Uterus (tissue), 3 donors: ENCODE measurements at regions not wholly inside any gene's neighbourhood (a gene's known extent, or its start where the extent isn't known, plus 50 kb on each side); places are given as distances from the start of the nearest gene placed in this dataset.

ENCODE experiments used
- DNase-seq, 2 donors: peaks; one replicate each; pipeline ENCODE4 v3.0.0-alpha.2; 2019 to 2020
- H3K27ac ChIP-seq, 2 donors: fragments of 200-600 bp; sonication (generic); 1 replicate in 1 of 2; 2 replicates in 1 of 2; pipeline ENCODE4 v1.5.1; 2016 to 2018
- H3K27me3 ChIP-seq, 2 donors: fragments of 200-600 bp; sonication (generic); one replicate each; pipeline ENCODE4 v1.5.1; 2018 to 2019; ENCODE audit warnings: control low read depth in 1 of 2
- H3K36me3 ChIP-seq, 2 donors: fragments of 200-600 bp; sonication (generic); one replicate each; pipeline ENCODE4 v1.5.1; 2019; ENCODE audit warnings: control low read depth in 1 of 2
- H3K4me1 ChIP-seq, 2 donors: fragments of 200-600 bp; sonication (generic); one replicate each; pipeline ENCODE4 v1.5.1; 2018 to 2019; ENCODE audit warnings: control low read depth in 1 of 2
- H3K4me3 ChIP-seq, 2 donors: fragments of 200-600 bp; sonication (generic); 1 replicate in 1 of 2; 2 replicates in 1 of 2; pipeline ENCODE4 v1.5.1; 2018 to 2019; ENCODE audit warnings: mild to moderate bottlenecking in 1 of 2
- H3K9me3 ChIP-seq, 2 donors: fragments of 200-600 bp; sonication (generic); one replicate each; pipeline ENCODE4 v1.5.1; 2019; ENCODE audit warnings: control low read depth in 1 of 2
- CTCF ChIP-seq, 4 experiments: fragments of 200-600 bp in 2 of 4; fragments of 450-650 bp in 2 of 4; sonication (generic) in 2 of 4; IDR thresholded peaks; one replicate each; pipeline ENCODE4 v1.5.1; 2016 to 2019; ENCODE audit warnings: antibody characterized with exemption in 4 of 4, mild to moderate bottlenecking in 2 of 4, moderate library complexity in 1 of 4
- POLR2A ChIP-seq, 2 donors: fragments of 450-650 bp; IDR thresholded peaks; one replicate each; pipeline ENCODE4 v1.6.1; 2016; ENCODE audit warnings: antibody characterized with exemption in 2 of 2, mild to moderate bottlenecking in 1 of 2, moderate library complexity in 1 of 2
- intact Hi-C: fragments of 100-400 bp; cut with DNase I; formaldehyde crosslinking; loops from one replicate; pipeline ENCODE4 v1.15.1; 2023; ENCODE audit warnings: low total_unique reads
- donor health status: DM: yes; HTN: yes; CAD: no.

- Histone ChIP-seq H3K27me3 (no peaks in the 10 kb centered on the region), H3K9me3 (no peaks in the 10 kb centered on the region), H3K4me1 (no peaks in the 10 kb centered on the region), H3K4me3 (no peak overlapping the region), H3K27ac (no peak overlapping the region), H3K36me3 (no peaks in the 10 kb centered on the region)
- intact Hi-C loops: no loop called here
- TF ChIP-seq CTCF (IDR thresholded peaks at IDR 0.05): no peak
- DNase-seq: no peak
Measured at GRCh38 chr3:74420538-74421124, 193.8 kb downstream of the CNTN3 start.

GRCh38 chr3:74415731-74416130, 198.7 kb downstream of the CNTN3 start:
- Histone ChIP-seq H3K36me3 (no peaks in the 10 kb centered on the region), H3K9me3 (no peaks in the 10 kb centered on the region), H3K27me3 (no peaks in the 10 kb centered on the region), H3K4me1 (no peaks in the 10 kb centered on the region), H3K4me3 (no peak overlapping the region), H3K27ac (no peak overlapping the region)
- DNase-seq: no peak
- intact Hi-C loops: no loop called here
- TF ChIP-seq CTCF (IDR thresholded peaks at IDR 0.05) (no peak), POLR2A (IDR thresholded peaks at IDR 0.05) (no peak)

GRCh38 chr3:74413547-74414241, 200.8 kb downstream of the CNTN3 start:
- no peaks in the 10 kb centered on the region for H3K36me3 ChIP-seq
- intact Hi-C loops: no loop called here
- no peaks in the 10 kb centered on the region for H3K27me3 ChIP-seq
- H3K9me3 ChIP-seq: no peaks in the 10 kb centered on the region
- H3K4me3 ChIP-seq: no peak overlapping the region
- DNase-seq: no peak
- no peak overlapping the region for H3K27ac ChIP-seq
- no peak for TF ChIP-seq CTCF (IDR thresholded peaks at IDR 0.05)
- no peak for TF ChIP-seq POLR2A (IDR thresholded peaks at IDR 0.05)
- H3K4me1 ChIP-seq: no peaks in the 10 kb centered on the region

GRCh38 chr3:74410276-74410941, 204.1 kb downstream of the CNTN3 start:
- H3K9me3 ChIP-seq: no peaks in the 10 kb centered on the region
- H3K4me1 ChIP-seq: no peaks in the 10 kb centered on the region
- DNase-seq: no peak
- no peak overlapping the region for H3K4me3 ChIP-seq
- TF ChIP-seq POLR2A (IDR thresholded peaks at IDR 0.05): no peak
- TF ChIP-seq CTCF (IDR thresholded peaks at IDR 0.05): no peak
- H3K36me3 ChIP-seq: no peaks in the 10 kb centered on the region
- H3K27ac ChIP-seq: no peak overlapping the region
- H3K27me3 ChIP-seq: no peaks in the 10 kb centered on the region
- intact Hi-C loops: no loop called here

- intact Hi-C loops: no loop called here
- Histone ChIP-seq H3K9me3 (no peaks in the 10 kb centered on the region), H3K36me3 (no peaks in the 10 kb centered on the region), H3K27me3 (no peaks in the 10 kb centered on the region), H3K27ac (no peak overlapping the region), H3K4me1 (no peaks in the 10 kb centered on the region), H3K4me3 (no peak overlapping the region)
- no peak for TF ChIP-seq POLR2A (IDR thresholded peaks at IDR 0.05)
- TF ChIP-seq CTCF (IDR thresholded peaks at IDR 0.05): no peak
- DNase-seq: no peak
Measured at GRCh38 chr3:74409066-74409465, 205.4 kb downstream of the CNTN3 start.
